Right atrium auricular region (tissue), 2 donors: ENCODE measurements at regions not wholly inside any gene's neighbourhood (a gene's known extent, or its start where the extent isn't known, plus 50 kb on each side); places are given as distances from the start of the nearest gene placed in this dataset.
A peak's percentile ranks its signal among the peaks of the same experiment; 100 is the strongest.

Source experiments
- DNase-seq: peaks from one replicate; pipeline ENCODE4 v3.0.0-alpha.2; 2019; ENCODE audit warnings: low spot score
- H3K27ac ChIP-seq, 2 donors: fragments of 200-600 bp; sonication (generic); 1 replicate in 1 of 2; 2 replicates in 1 of 2; pipeline ENCODE4 v1.5.1; 2016 to 2019
- H3K27me3 ChIP-seq, 2 donors: fragments of 200-600 bp; sonication (generic); one replicate each; pipeline versions ENCODE4 v1.5.1 to v1.6.0; 2017 to 2019
- H3K36me3 ChIP-seq: fragments of 200-600 bp; sonication (generic); one replicate; pipeline ENCODE4 v1.5.1; 2016
- H3K4me1 ChIP-seq, 2 donors: fragments of 200-600 bp; sonication (generic); one replicate each; pipeline versions ENCODE4 v1.5.1 to v1.6.0; 2017 to 2019
- H3K4me3 ChIP-seq, 2 donors: fragments of 200-600 bp; sonication (generic); 1 replicate in 1 of 2; 2 replicates in 1 of 2; pipeline ENCODE4 v1.5.1; 2017 to 2019; ENCODE audit warnings: mild to moderate bottlenecking in 1 of 2, moderate library complexity in 1 of 2
- H3K9me3 ChIP-seq, 2 donors: fragments of 200-600 bp; sonication (generic); one replicate each; pipeline ENCODE4 v1.5.1; 2019
- TF ChIP-seq, protein P1 (sequence below), 2 donors: fragments of 200-600 bp; sonication (generic); IDR thresholded peaks; one replicate each; pipeline ENCODE4 v1.5.1; 2019; ENCODE audit warnings: antibody characterized with exemption in 2 of 2

- H3K9me3 ChIP-seq, result no peaks in the 10 kb centered on the region
- TF ChIP-seq, protein P1, sequence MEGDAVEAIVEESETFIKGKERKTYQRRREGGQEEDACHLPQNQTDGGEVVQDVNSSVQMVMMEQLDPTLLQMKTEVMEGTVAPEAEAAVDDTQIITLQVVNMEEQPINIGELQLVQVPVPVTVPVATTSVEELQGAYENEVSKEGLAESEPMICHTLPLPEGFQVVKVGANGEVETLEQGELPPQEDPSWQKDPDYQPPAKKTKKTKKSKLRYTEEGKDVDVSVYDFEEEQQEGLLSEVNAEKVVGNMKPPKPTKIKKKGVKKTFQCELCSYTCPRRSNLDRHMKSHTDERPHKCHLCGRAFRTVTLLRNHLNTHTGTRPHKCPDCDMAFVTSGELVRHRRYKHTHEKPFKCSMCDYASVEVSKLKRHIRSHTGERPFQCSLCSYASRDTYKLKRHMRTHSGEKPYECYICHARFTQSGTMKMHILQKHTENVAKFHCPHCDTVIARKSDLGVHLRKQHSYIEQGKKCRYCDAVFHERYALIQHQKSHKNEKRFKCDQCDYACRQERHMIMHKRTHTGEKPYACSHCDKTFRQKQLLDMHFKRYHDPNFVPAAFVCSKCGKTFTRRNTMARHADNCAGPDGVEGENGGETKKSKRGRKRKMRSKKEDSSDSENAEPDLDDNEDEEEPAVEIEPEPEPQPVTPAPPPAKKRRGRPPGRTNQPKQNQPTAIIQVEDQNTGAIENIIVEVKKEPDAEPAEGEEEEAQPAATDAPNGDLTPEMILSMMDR (IDR thresholded peaks at IDR 0.05), result no peak
- H3K36me3 ChIP-seq, result no peaks in the 10 kb centered on the region
- peaks cover 0 to 25% of the 10 kb centered on the region in 2 donors for H3K4me1 ChIP-seq
- H3K27me3 ChIP-seq, result no peaks in the 10 kb centered on the region
- no peak overlapping the region for H3K27ac ChIP-seq
- no peak for DNase-seq
- H3K4me3 ChIP-seq, result no peak overlapping the region
Observed at GRCh38 chr11:123362186-123362585, 67.9 kb upstream of the GRAMD1B start.

DNA sequence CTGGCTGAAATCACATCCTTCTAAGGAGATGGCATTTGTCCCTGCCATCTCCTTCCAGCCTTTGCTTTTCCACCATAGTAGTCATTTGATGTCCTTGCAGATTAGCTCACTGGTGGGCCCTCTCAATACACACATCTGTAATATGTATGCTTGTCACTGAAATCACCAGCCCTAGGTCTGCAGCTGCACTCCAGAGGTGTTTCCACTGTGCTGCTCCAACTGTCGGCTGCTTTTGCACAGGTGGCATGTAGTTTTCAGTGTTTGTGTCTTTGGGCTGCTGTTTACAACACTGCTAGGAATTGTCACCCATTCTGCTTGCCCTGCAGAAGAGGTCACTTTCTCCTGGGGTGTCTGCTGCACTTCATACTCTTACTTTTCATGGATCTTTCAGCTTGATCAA, 69.0 kb upstream of the GRAMD1B start:
- H3K4me1 ChIP-seq, result peaks cover 0 to 25% of the 10 kb centered on the region in 2 donors
- H3K36me3 ChIP-seq, result no peaks in the 10 kb centered on the region
- no peak overlapping the region for H3K4me3 ChIP-seq
- H3K27me3 ChIP-seq, result no peaks in the 10 kb centered on the region
- no peak overlapping the region for H3K27ac ChIP-seq
- no peaks in the 10 kb centered on the region for H3K9me3 ChIP-seq
- TF ChIP-seq, protein P1 (IDR thresholded peaks at IDR 0.05), result no peak
- DNase-seq, result no peak

DNA sequence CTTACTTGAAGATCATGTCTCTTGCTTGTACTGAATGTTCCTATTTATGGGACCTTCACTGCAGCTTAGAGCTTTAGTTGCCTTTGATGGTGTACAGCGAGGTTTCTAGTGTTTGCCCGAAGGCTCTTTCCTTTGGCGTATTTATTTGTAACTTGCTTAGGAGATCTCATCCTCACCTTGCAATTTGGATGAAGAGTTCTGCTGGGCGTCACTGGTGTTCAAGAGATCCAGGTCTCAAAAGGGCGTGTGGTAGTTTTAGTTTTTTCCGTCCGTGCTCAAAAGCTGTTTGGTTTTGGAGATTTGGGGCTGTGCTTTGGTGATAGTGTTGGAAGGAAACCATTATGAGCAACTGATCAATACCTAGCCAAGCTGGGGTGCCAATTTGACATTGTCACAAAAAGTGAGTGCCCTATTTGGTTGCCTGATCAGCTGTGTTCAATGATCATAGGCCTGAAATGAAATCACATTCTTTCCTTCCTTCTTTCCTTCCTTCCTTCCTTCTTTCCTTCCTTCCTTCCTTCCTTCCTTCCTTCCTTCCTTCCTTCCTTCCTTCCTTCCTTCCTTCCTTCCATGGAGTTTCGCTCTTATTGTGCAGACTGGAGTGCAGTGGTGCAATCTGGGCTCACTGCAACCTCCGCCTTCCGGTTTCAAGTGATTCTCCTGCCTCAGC, 69.7 kb upstream of the GRAMD1B start:
- Histone ChIP-seq H3K4me1 (peaks cover 0 to 25% of the 10 kb centered on the region in 2 donors), H3K36me3 (no peaks in the 10 kb centered on the region), H3K27me3 (no peaks in the 10 kb centered on the region), H3K9me3 (no peaks in the 10 kb centered on the region), H3K4me3 (no peak overlapping the region), H3K27ac (no peak overlapping the region)
- TF ChIP-seq, protein P1 (IDR thresholded peaks at IDR 0.05), result no peak
- no peak for DNase-seq

- DNase-seq, result no peak
- no peaks in the 10 kb centered on the region for H3K27me3 ChIP-seq
- peak overlapping the region; percentile 42 to 51 for H3K4me3 ChIP-seq
Observed at GRCh38 chr11:123357990-123358827, 71.9 kb upstream of the GRAMD1B start.

GRCh38 chr11:123357353-123357989, 72.6 kb upstream of the GRAMD1B start:
- DNase-seq, result no peak
- H3K27me3 ChIP-seq, result no peaks in the 10 kb centered on the region
- H3K9me3 ChIP-seq, result no peaks in the 10 kb centered on the region
- TF ChIP-seq, protein P1 (IDR thresholded peaks at IDR 0.05), result no peak
- no peaks in the 10 kb centered on the region for H3K36me3 ChIP-seq
- H3K27ac ChIP-seq, result no peak overlapping the region
- H3K4me3 ChIP-seq, result peak overlapping the region; percentile 42 to 51
- H3K4me1 ChIP-seq, result peaks cover 0 to 11% of the 10 kb centered on the region in 2 donors

More at GRCh38 chr11:123357990-123358827, 71.9 kb upstream of the GRAMD1B start:
- Histone ChIP-seq H3K9me3 (no peaks in the 10 kb centered on the region), H3K27ac (no peak overlapping the region), H3K4me1 (peaks cover 0 to 19% of the 10 kb centered on the region in 2 donors), H3K36me3 (no peaks in the 10 kb centered on the region)
- TF ChIP-seq, protein P1 (IDR thresholded peaks at IDR 0.05), result peak in 1 of 2 donors; percentile 60
